PC-9 (cell line): ENCODE measurements at regions not wholly inside any gene's neighbourhood (a gene's known extent, or its start where the extent isn't known, plus 50 kb on each side); places are given as distances from the start of the nearest gene placed in this dataset.

Experiments used
- CTCF ChIP-seq: fragments of 200-600 bp; sonication (generic); conservative IDR thresholded peaks from 2 replicates; pipeline ENCODE4 v1.6.1; 2017; ENCODE audit warnings: mixed run types, antibody characterized with exemption, mild to moderate bottlenecking, moderate library complexity
- EZH2 ChIP-seq: fragments of 200-600 bp; sonication (generic); IDR thresholded peaks from 2 replicates; pipeline ENCODE4 v1.8.0; 2017; ENCODE audit warnings: antibody characterized with exemption, low read depth

- TF ChIP-seq CTCF (no peak), EZH2 (no peak)
Measured at GRCh38 chr14:31943217-31943799, 133.8 kb upstream of the ARHGAP5 start.
